Fibroblast of pulmonary artery (primary cell): ENCODE measurements at regions not wholly inside any gene's neighbourhood (a gene's known extent, or its start where the extent isn't known, plus 50 kb on each side); places are given as distances from the start of the nearest gene placed in this dataset.

ENCODE experiments used
- DNase-seq: peaks from one replicate; pipeline ENCODE4 v3.0.0-alpha.2; 2010; ENCODE audit warnings: low read depth
- H3K4me3 ChIP-seq: replicated peaks from 2 replicates; pipeline ENCODE4 v1.5.1; 2011; ENCODE audit warnings: low read depth, mild to moderate bottlenecking, control low read depth, low read length, moderate library complexity
- CTCF ChIP-seq: IDR thresholded peaks from 2 replicates; pipeline ENCODE4 v1.5.1; 2011; ENCODE audit warnings: mild to moderate bottlenecking, control low read depth, low read length, inconsistent platforms; ENCODE audit errors: missing control alignments

DNA sequence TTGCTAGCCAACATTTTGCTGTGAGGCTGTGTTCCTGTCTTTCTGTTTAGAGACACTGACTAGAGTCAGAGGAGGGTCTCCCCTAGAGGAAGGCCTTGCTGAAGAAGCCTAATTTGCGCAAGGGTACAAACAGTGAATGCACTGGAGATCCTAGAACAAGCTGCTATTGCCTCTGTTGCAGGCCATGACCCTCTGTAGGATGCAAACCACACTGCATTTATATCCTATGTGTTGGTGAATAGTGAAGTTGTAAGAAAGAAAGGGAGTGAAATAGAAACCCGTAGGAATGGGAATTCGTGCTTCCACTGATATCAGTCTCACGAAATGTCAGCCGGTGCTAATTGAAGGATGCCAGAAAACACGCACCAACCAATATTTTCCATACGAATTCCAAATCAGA is 88.2 kb downstream of the GJA1 start:
- DNase-seq = peak; percentile 39
- H3K4me3 ChIP-seq = no peak overlapping the region
- TF ChIP-seq CTCF = no peak

DNA sequence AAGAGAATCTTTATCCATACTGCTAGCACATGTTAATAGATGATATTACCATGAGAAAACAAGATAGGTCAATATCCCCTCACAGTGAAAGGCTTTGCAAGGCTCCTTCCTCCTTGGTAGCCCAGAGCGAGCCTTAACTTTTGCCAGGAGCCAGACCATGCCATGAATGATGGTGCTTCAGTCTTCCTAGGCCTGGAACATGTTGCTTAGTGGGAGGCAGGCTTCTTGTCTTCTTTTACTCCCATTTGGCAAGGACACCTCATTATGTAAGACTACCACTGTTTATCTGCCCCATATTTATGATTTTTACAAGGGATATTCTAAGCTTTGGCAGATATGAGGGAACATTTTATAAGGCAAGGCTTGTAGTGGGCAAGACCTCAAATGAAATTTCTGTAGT is 90.8 kb downstream of the GJA1 start:
- DNase-seq = no peak
- no peak for TF ChIP-seq CTCF
- no peak overlapping the region for H3K4me3 ChIP-seq

DNA sequence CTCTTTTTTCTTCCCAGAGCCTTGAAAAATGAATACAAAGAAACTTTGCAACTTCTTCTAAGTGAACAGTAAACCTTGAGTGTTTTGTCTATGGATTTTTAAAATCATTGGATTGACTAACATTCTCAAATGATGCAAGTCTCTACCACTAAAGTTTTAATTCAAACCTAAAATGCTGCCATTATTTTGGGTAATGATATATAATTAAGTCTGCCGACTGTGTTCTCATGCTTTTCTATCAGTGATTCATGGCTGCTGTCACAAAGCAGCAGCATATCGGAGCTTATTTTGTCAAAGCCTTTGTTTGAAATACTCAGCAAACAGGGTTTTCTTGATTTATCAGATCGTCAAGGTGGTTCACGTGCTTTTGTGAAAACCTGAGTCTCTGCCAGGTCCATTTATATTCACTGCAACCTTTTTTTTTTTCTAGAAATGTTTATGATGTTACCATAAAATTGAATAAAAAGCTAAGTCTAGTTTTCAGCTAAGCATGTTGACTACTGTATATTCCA is 96.3 kb downstream of the GJA1 start:
- DNase-seq = no peak
- H3K4me3 ChIP-seq = no peak overlapping the region
- no peak for TF ChIP-seq CTCF

DNA sequence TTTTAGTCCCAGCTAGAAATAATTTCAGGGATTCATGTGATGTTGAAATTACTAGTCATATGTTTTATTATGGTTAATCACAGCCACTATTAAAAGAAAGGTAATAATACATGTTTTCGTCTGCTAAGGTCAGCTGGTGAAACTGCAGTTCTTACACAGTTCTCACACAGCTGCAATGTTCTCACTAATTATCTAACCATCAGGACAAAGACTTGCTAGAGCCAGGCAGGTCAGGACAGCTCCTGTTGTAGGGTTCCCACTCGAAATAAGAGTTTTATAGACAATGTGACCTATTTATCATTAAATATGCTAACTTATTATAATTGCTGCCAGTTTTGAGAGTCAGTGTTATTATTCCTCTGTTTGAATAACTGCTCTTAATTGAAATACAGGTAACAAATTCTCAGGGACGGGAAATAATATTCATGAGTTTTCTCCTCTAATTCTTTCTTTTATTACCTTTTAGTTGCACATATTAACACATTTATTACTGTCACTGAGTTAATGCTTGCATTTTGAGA is 97.9 kb downstream of the GJA1 start:
- no peak for TF ChIP-seq CTCF
- DNase-seq = no peak

DNA sequence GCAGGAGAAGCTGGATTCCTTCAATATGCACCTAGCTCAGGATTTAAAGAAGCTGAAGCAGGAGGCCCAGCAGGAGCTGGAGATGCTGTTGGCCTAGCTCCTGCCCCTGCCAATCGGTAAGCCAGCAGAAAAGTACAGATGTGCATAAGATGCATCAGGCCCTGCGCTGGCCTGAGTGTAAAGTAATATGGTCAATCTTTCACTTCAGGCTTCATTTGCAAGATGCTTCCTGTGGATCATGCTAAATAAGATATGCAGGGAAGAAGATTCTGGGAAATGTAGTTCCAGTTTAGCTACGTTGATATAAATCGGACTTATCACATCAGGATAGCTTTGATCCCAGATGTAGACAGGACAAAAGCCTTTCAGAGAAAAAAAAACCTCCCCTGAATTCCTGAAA is 100.3 kb downstream of the GJA1 start:
- no peak overlapping the region for H3K4me3 ChIP-seq
- DNase-seq = no peak
- TF ChIP-seq CTCF = no peak

More for the DNA sequence above, 97.9 kb downstream of the GJA1 start:
- no peak overlapping the region for H3K4me3 ChIP-seq

GRCh38 chr6:121536345-121536744 is 100.9 kb downstream of the GJA1 start:
- no peak for DNase-seq
- H3K4me3 ChIP-seq = no peak overlapping the region
- TF ChIP-seq CTCF = no peak

GRCh38 chr6:121539439-121539838 is 104.0 kb downstream of the GJA1 start:
- no peak for TF ChIP-seq CTCF
- no peak overlapping the region for H3K4me3 ChIP-seq
- no peak for DNase-seq
